AG10803 (cell line): ENCODE measurements at regions not wholly inside any gene's neighbourhood (a gene's known extent, or its start where the extent isn't known, plus 50 kb on each side); places are given as distances from the start of the nearest gene placed in this dataset.
A peak's percentile ranks its signal among the peaks of the same experiment; 100 is the strongest.

Source experiments
- DNase-seq: peaks from one replicate; pipeline ENCODE4 v3.0.0; 2010; ENCODE audit warnings: low read depth
- H3K4me3 ChIP-seq: 2 replicates; pipeline ENCODE4 v1.5.1; 2011; ENCODE audit warnings: mild to moderate bottlenecking, low read length, control low read depth
- TF ChIP-seq, protein P1 (sequence below): conservative IDR thresholded peaks from 2 replicates; pipeline ENCODE4 v1.5.1; 2011; ENCODE audit warnings: mild to moderate bottlenecking, low read length, control low read depth, inconsistent platforms

DNA sequence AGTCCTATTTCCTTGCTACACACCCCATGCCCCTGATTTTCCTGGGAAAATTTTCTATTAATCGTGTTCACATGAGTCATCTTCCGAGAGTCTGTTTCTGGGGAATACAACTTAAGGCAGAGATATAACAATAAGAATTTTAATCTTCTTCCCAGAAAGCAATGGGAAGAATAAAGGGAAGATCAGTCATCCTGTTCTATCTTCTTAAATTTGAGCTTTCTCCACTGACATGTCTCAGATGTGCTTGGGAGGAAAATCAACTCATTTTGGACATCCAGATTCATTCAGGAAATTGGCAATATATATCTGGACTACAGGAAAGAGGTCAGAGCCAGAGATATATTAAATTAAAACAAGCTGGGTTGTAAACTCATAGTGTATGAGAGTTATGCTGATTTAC, 62.3 kb upstream of the SPAG16 start:
- no peak overlapping the region for H3K4me3 ChIP-seq
- DNase-seq, result no peak
- TF ChIP-seq, protein P1, sequence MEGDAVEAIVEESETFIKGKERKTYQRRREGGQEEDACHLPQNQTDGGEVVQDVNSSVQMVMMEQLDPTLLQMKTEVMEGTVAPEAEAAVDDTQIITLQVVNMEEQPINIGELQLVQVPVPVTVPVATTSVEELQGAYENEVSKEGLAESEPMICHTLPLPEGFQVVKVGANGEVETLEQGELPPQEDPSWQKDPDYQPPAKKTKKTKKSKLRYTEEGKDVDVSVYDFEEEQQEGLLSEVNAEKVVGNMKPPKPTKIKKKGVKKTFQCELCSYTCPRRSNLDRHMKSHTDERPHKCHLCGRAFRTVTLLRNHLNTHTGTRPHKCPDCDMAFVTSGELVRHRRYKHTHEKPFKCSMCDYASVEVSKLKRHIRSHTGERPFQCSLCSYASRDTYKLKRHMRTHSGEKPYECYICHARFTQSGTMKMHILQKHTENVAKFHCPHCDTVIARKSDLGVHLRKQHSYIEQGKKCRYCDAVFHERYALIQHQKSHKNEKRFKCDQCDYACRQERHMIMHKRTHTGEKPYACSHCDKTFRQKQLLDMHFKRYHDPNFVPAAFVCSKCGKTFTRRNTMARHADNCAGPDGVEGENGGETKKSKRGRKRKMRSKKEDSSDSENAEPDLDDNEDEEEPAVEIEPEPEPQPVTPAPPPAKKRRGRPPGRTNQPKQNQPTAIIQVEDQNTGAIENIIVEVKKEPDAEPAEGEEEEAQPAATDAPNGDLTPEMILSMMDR, result no peak

DNA sequence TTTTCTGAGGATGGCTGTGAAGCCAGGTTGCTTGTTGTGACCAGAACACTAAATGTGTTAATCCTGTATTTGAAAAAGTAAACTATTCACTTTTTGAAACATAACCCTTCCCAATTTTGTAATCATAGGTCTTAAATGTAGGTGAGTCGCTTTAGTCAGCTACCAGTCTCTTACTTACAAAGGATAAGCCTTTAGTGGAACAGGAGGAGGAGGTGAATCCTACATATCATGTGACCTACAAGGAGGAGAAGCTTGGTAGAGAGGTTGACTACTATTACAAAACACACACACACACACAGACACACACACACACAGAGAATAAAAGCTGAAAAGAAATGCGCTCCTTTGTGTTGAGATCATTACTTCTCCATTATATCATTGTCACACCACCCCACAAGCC, 59.9 kb upstream of the SPAG16 start:
- no peak for DNase-seq
- TF ChIP-seq, protein P1, result no peak

DNA sequence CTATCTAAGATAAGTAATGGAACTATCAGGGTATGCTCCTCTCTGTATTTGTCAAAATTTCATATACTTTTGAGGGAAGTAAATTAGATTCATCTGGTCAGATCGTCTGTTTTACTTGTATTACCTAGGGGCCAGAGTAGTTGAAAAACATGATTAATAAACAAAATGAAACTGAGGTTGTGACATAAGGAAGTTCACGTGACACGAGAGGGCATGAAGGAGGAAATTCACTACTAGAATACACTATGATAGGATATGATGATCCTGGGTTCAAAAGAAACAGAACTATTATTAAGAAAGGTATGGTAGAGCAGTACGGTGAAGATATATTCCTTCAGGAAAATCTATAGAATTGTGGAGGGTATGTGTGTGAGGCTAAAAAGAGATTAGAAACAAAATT, 58.4 kb upstream of the SPAG16 start:
- DNase-seq, result no peak
- H3K4me3 ChIP-seq, result no peak overlapping the region
- TF ChIP-seq, protein P1, result no peak

More for the DNA sequence above, 59.9 kb upstream of the SPAG16 start:
- H3K4me3 ChIP-seq, result no peak overlapping the region

DNA sequence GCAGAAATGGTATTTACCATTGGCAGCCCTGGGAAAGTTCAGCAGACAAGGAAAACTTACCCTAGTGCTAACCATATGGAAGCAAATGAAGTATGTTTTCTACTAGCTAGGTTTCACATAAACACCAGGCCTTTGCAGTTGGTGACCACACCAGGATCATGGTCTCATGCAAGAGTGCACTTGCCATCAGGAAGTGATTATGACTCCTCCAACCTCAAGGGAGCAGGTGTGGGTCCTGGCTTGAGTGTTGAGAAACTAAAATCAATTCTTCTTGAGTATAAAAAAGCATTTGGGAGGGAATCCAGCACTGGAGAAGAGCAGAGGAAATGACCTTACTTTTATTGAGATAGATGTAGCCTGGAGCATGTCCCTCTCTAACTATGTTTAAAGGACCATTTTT, 56.8 kb upstream of the SPAG16 start:
- peak; percentile 50 for DNase-seq
- TF ChIP-seq, protein P1, result no peak
- H3K4me3 ChIP-seq, result no peak overlapping the region

DNA sequence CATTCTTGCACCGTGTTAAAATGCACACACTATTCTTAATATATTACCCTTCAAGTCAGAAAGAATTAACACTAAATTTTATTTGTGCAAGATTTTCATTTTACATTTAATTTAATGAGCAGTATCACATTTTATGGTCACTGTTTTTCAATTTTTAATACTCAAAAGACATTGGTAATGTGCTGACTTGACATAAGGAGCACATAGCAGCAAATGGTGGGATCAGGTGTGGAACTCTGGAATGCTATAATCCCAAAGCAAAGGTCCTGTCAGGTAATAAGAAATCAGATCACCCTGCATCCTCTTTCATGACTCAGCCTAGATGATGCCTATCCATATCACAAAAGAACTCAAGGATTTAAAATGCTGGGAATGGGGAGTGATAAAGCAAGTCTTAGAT, 55.6 kb upstream of the SPAG16 start:
- TF ChIP-seq, protein P1, result no peak
- DNase-seq, result no peak
- H3K4me3 ChIP-seq, result no peak overlapping the region

DNA sequence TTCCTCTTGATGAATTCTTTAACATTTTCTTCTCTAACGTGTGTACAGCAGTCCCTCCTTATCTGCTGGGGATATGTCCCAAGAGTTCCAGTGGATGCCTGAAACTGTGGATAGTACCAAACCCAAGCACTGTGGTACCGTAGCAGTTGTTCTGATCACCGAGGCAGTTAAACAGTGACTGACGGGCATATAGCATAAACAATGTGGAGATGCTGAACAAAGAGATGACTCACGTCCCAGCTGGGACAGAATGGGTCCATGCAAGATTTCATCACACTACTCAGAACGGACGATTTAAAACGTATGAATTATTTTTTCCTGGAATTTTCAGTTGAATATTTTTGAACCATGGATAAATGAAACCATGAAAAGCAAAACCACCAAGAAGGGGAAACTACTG, 54.5 kb upstream of the SPAG16 start:
- TF ChIP-seq, protein P1, result no peak
- DNase-seq, result peak; percentile 57
- no peak overlapping the region for H3K4me3 ChIP-seq

DNA sequence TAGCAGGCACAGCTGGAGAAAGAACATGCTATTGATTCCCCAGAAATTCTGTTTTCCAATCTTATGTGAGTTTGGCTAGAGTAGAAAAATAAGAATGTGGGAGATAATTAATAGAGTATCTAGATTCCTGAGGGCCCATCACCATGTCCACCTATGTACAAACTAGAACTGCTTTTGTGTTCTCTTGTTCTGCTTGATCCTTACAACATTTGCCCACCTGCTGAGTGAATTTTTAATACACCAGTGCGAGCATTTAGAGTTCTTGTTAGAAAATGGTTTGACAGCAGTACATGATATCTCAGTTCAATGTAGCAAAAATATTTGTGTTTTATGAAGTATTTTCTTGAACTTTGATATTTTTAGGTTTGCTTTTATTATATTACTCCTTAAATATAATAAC, 52.3 kb upstream of the SPAG16 start:
- DNase-seq, result no peak
- TF ChIP-seq, protein P1, result no peak
- H3K4me3 ChIP-seq, result no peak overlapping the region
